ENCODE measurements at regions not wholly inside any gene's neighbourhood (a gene's known extent, or its start where the extent isn't known, plus 50 kb on each side); places are given as distances from the start of the nearest gene placed in this dataset.
"Not testable (repeated sequence)": the region's sequence is repeated elsewhere in the genome, so short reads cannot be mapped to it uniquely, and the experiment has no call there.

DNA sequence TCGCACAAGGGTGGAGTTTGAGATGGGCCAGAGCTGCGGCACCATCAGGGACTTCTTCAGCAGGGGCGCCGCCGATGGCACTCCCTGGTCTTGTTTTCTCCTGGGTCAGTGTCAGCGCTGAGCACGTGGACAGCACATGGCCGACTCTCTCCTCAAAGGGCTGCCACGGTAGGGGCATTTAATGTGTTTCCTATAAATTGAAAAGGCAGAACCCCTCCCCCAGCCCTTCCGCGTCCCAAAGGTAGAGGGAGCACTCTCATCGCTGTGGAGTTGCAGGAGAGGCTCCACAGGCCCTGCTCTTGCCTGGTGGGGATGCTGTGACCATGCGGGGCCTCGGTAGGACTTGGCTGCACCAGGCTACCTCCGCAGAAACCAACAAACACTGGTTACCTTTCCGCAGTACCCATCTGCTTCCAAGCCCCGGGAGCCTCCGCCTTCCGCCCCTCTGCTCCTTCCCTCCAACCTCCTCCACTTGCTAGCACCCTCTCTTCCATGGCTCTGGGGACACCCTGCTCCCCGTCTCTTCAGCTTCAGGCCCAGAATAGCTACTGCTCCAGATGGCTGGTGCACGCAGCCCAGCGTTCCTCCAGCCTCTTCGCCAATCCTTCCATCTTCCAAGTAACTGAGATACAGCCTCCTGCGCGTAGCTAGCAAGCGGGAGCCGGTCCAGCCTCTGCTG lies 166.3 kb upstream of the ADCY1 start:
- no peak for DNase-seq (ENCODE audit: low read depth)

GRCh38 chr7:45408409-45408737 lies 165.8 kb upstream of the ADCY1 start:
- no peak for DNase-seq (ENCODE audit: low read depth)

GRCh38 chr7:45410893-45411292 lies 163.3 kb upstream of the ADCY1 start:
- no peak for DNase-seq (ENCODE audit: low read depth)

DNA sequence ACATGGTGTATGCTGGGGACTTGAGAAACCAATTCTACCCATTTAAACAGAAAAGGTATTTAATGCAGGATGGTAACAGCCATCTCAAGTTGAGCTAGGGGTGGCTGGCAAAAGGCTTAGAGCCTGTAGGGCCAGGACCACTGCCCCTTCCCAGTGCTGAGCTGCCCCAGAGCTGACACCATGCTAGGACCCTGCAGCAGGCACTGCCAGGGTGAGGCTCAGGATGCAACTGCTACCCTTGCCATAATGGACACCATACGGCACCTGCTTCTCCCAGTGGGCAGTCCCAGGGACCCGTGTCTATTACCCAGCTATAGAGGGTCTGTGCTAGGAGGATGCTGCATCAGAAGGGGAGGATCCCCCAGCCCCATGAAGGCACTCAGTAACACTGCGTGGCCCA lies 160.7 kb upstream of the ADCY1 start:
- no peak for DNase-seq (ENCODE audit: low read depth)

GRCh38 chr7:45414226-45414625 lies 159.9 kb upstream of the ADCY1 start:
- DNase-seq (ENCODE audit: low read depth) = no peak

GRCh38 chr7:45415265-45415664 lies 158.9 kb upstream of the ADCY1 start:
- DNase-seq (ENCODE audit: low read depth) = no peak

- DNase-seq (ENCODE audit: low read depth) = no peak
These were observed 157.3 kb upstream of the ADCY1 start for GRCh38 chr7:45416846-45417245.

- DNase-seq (ENCODE audit: low read depth) = no peak
These were observed 156.9 kb upstream of the ADCY1 start for GRCh38 chr7:45417268-45417667.

DNA sequence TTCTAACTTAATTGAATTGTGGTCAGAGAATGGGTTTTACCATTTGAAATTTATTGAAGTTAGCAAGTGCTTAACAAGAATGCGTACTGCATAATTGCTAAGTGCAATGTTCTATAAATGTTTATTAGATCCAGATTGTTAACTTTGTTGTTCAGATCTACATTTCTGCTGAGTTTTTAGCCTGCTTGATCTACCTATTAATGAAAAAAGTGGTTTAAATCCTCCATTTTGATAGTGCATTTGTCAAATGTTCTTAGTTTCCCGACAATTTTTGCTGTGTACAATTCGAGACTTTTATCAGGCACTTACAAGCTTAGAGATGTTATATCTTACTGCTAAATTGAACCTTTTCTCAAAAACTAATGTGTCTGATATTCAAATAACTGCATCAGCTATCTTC lies 156.4 kb upstream of the ADCY1 start:
- no peak for DNase-seq (ENCODE audit: low read depth)

- no peak for DNase-seq (ENCODE audit: low read depth)
These were observed 153.2 kb upstream of the ADCY1 start for GRCh38 chr7:45420843-45421495.

- no peak for DNase-seq (ENCODE audit: low read depth)
These were observed 152.4 kb upstream of the ADCY1 start for GRCh38 chr7:45421806-45422205.

DNA sequence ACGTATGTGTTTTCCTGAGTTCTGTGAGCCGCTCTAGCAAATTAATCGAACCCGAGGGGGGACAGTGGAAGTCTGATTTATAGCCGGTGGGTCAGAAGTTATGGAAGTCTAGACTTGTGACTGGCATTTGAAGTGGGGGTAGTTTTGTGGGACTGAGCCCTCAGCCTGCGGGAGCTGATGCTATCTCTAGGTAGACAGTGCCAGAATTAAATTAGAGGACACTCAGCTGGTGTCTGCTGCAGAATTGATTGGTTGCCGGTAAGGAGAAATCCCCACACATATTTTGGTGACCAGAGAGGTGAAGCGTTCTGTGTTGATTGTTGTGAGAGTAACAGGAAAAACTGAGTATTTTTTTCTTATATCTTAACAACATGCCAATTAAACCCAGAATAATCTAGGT lies 143.8 kb upstream of the ADCY1 start:
- no peak for DNase-seq (ENCODE audit: low read depth)

- DNase-seq (ENCODE audit: low read depth) = no peak
These were observed 139.9 kb upstream of the ADCY1 start for GRCh38 chr7:45434167-45434784.

DNA sequence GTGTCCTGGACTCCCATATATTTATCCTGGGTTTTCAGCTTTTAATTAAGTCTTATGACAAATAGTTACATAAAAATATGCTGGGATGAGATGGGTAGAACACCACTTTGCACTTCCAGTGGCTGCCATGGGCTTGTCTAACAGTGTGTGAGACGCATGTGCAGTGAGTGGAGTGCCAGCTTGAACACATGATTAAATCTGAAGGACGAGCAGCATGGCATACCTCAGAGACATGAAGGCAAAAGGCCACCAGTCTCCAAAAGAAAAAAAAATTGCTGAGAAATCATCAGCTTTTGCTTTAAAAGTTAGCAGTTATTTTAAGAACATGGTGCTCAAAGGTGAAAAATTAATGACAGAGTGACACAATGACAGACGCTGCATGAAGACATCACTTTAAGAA lies 139.0 kb upstream of the ADCY1 start:
- DNase-seq (ENCODE audit: low read depth) = no peak

- DNase-seq (ENCODE audit: low read depth) = no peak
These were observed 138.3 kb upstream of the ADCY1 start for GRCh38 chr7:45435846-45436245.

DNA sequence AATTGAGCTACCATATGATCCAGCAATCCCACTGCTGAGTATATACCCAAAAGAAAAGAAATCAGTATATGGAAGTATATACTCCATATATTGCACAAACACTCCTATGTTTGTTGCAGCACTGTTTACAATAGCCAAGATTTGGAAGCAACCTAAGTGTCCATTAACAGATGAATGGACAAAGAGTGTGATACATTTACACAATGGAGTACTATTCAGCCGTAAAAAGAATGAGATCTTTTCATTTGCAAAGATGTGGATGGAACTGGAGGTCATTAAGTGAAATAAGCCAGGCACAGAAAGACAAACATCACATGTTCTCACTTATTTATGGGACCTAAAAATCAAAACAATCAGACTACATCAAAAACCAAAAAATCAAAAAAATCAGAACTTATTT lies 133.4 kb upstream of the ADCY1 start:
- DNase-seq (ENCODE audit: low read depth) = not testable (repeated sequence)

DNA sequence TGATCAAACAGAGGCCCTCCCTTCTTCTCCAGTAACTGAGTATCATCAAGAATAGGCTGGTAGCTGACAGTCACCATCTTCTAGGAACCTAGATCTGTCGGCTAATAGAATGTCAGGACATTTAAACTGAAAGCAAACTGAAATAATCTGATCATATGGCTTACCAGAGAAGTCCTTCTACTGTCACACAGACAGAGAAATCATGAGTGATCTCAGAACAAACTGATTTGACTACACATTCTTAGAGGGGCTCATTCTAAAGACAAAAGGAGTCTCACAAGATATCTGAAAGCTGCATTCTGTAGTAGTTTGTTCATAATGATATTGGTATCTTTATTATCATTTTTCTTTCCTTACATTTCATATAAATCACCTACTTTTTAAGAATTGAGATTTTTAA lies 130.9 kb upstream of the ADCY1 start:
- no peak for DNase-seq (ENCODE audit: low read depth)

- DNase-seq (ENCODE audit: low read depth) = no peak
These were observed 127.8 kb upstream of the ADCY1 start for GRCh38 chr7:45446195-45446944.

DNA sequence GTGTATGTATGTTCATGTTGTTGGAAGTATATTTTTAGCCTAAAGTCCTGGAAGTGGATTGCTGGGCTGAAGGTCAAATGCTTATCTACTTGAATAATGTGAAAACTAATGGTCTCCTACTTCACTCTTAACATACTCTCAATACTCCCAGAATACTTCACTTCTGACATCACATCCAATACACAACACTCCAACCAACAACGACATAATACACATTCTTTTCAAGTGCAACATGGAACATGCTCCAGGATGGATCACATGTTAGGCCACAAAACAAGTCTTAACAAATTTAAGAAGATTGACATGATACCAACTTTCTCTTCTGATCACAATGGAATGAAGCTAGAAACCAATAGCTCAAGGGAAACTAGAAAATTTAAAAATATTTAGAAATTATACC lies 126.9 kb upstream of the ADCY1 start:
- DNase-seq (ENCODE audit: low read depth) = no peak

GRCh38 chr7:45450571-45451204 lies 123.5 kb upstream of the ADCY1 start:
- no peak for DNase-seq (ENCODE audit: low read depth)

- DNase-seq (ENCODE audit: low read depth) = no peak
These were observed 122.7 kb upstream of the ADCY1 start for GRCh38 chr7:45451342-45452035.

- no peak for DNase-seq (ENCODE audit: low read depth)
These were observed 119.4 kb upstream of the ADCY1 start for GRCh38 chr7:45454771-45455170.

Measured in activated gamma-delta T cell treated with anti-CD3 and anti-CD28 coated beads, Interleukin-2, amount 50 U/mL, for 16 hours (primary cell).